OCI-LY1 (cell line): ENCODE measurements at regions not wholly inside any gene's neighbourhood (a gene's known extent, or its start where the extent isn't known, plus 50 kb on each side); places are given as distances from the start of the nearest gene placed in this dataset.

Experiments
- H2AFZ ChIP-seq: fragments of 200-600 bp; sonication (generic), shearing (Covaris generic); 2 replicates; pipeline ENCODE4 v1.6.0; 2014; ENCODE audit warnings: antibody characterized with exemption, mild to moderate bottlenecking, low read length
- H3F3A ChIP-seq: fragments of 200-600 bp; sonication (generic), shearing (Covaris generic); 2 replicates; pipeline ENCODE4 v1.6.0; 2014; ENCODE audit warnings: mild to moderate bottlenecking, antibody characterized with exemption, low read length, moderate library complexity; ENCODE audit not compliant: insufficient read depth
- H3K27ac ChIP-seq: fragments of 200-600 bp; sonication (generic); 2 replicates; pipeline ENCODE4 v1.5.1; 2014; ENCODE audit warnings: low read length, mixed run types, mild to moderate bottlenecking, low read depth; ENCODE audit not compliant: poor library complexity, severe bottlenecking
- H3K27me3 ChIP-seq: fragments of 200-600 bp; sonication (generic); 2 replicates; pipeline ENCODE4 v1.6.0; 2014; ENCODE audit warnings: antibody characterized with exemption, mild to moderate bottlenecking, low read length, moderate library complexity; ENCODE audit not compliant: insufficient read depth
- H3K36me3 ChIP-seq: fragments of 200-600 bp; sonication (generic); 2 replicates; pipeline ENCODE4 v1.6.1; 2014; ENCODE audit warnings: mild to moderate bottlenecking, antibody characterized with exemption, low read length, moderate library complexity, mixed read lengths; ENCODE audit not compliant: insufficient read depth
- H3K4me1 ChIP-seq: fragments of 200-600 bp; sonication (generic); 2 replicates; pipeline ENCODE4 v1.5.1; 2014; ENCODE audit warnings: mild to moderate bottlenecking, low read length, moderate library complexity; ENCODE audit not compliant: insufficient read depth, severe bottlenecking
- H3K4me2 ChIP-seq: fragments of 200-600 bp; sonication (generic), shearing (Covaris generic); 2 replicates; pipeline ENCODE4 v1.6.1; 2014; ENCODE audit warnings: low read length
- H3K4me3 ChIP-seq: fragments of 200-600 bp; sonication (generic); 2 replicates; pipeline ENCODE4 v1.5.1; 2014; ENCODE audit warnings: low read length, low read depth, mild to moderate bottlenecking, mixed read lengths; ENCODE audit not compliant: poor library complexity, severe bottlenecking
- H3K79me2 ChIP-seq: fragments of 200-600 bp; shearing (Covaris generic); 2 replicates; pipeline ENCODE4 v1.6.1; 2016; ENCODE audit warnings: mixed run types, low read length, mixed read lengths; ENCODE audit not compliant: insufficient read depth
- H3K9ac ChIP-seq: fragments of 200-600 bp; sonication (generic), shearing (Covaris generic); 2 replicates; pipeline ENCODE4 v1.6.1; 2014; ENCODE audit warnings: mild to moderate bottlenecking, low read length, mixed read lengths
- H3K9me2 ChIP-seq: fragments of 200-600 bp; sonication (generic), shearing (Covaris generic); 2 replicates; pipeline ENCODE4 v1.6.1; 2014; ENCODE audit warnings: low read depth, mild to moderate bottlenecking, low read length, mixed read lengths
- H3K9me3 ChIP-seq: fragments of 200-600 bp; shearing (Covaris generic); 2 replicates; pipeline ENCODE4 v1.6.1; 2014; ENCODE audit warnings: low read length, mixed read lengths
- H4K20me1 ChIP-seq: fragments of 200-600 bp; sonication (generic), shearing (Covaris generic); 2 replicates; pipeline ENCODE4 v1.6.0; 2016; ENCODE audit warnings: mild to moderate bottlenecking, low read length; ENCODE audit not compliant: insufficient read depth
- EZH2 ChIP-seq: fragments of 200-600 bp; sonication (generic), shearing (Covaris generic); IDR thresholded peaks from 2 replicates; pipeline ENCODE4 v1.8.0; 2017; ENCODE audit warnings: borderline replicate concordance, mixed run types, mild to moderate bottlenecking, antibody characterized with exemption, low read length, moderate library complexity, mixed read lengths
- TF ChIP-seq, protein P1 (sequence below): fragments of 200-600 bp; sonication (generic), shearing (Covaris generic); IDR thresholded peaks from 2 replicates; pipeline ENCODE4 v1.5.1; 2017; ENCODE audit warnings: mild to moderate bottlenecking, antibody characterized with exemption, low read length, moderate library complexity, mixed read lengths

- Histone ChIP-seq H3K79me2 (no peaks in the 10 kb centered on the region), H2AFZ (no peak overlapping the region), H3K27ac (no peak overlapping the region), H3K9ac (no peak overlapping the region), H4K20me1 (no peaks in the 10 kb centered on the region), H3F3A (no peaks in the 10 kb centered on the region), H3K4me2 (no peak overlapping the region), H3K27me3 (no peaks in the 10 kb centered on the region), H3K9me2 (no peaks in the 10 kb centered on the region), H3K4me1 (peaks cover 6% of the 10 kb centered on the region), H3K9me3 (no peaks in the 10 kb centered on the region), H3K36me3 (no peaks in the 10 kb centered on the region), H3K4me3 (no peak overlapping the region)
- TF ChIP-seq EZH2 = no peak
- TF ChIP-seq, protein P1, sequence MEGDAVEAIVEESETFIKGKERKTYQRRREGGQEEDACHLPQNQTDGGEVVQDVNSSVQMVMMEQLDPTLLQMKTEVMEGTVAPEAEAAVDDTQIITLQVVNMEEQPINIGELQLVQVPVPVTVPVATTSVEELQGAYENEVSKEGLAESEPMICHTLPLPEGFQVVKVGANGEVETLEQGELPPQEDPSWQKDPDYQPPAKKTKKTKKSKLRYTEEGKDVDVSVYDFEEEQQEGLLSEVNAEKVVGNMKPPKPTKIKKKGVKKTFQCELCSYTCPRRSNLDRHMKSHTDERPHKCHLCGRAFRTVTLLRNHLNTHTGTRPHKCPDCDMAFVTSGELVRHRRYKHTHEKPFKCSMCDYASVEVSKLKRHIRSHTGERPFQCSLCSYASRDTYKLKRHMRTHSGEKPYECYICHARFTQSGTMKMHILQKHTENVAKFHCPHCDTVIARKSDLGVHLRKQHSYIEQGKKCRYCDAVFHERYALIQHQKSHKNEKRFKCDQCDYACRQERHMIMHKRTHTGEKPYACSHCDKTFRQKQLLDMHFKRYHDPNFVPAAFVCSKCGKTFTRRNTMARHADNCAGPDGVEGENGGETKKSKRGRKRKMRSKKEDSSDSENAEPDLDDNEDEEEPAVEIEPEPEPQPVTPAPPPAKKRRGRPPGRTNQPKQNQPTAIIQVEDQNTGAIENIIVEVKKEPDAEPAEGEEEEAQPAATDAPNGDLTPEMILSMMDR = no peak
Measured at GRCh38 chr4:181043486-181043885, 1199.7 kb upstream of the TENM3 start.

- Histone ChIP-seq H3F3A (no peaks in the 10 kb centered on the region), H2AFZ (peak overlapping the region; percentile 99), H3K4me2 (no peak overlapping the region), H3K27me3 (no peaks in the 10 kb centered on the region), H3K9me2 (no peaks in the 10 kb centered on the region), H3K79me2 (no peaks in the 10 kb centered on the region), H3K36me3 (no peaks in the 10 kb centered on the region), H3K4me1 (peaks cover 6% of the 10 kb centered on the region), H3K9ac (no peak overlapping the region), H3K27ac (no peak overlapping the region), H4K20me1 (no peaks in the 10 kb centered on the region), H3K4me3 (no peak overlapping the region), H3K9me3 (no peaks in the 10 kb centered on the region)
- TF ChIP-seq EZH2 = no peak
- TF ChIP-seq, protein P1 = no peak
Measured at GRCh38 chr4:181046809-181047208, 1196.4 kb upstream of the TENM3 start.

GRCh38 chr4:181051931-181052330 is 1191.3 kb upstream of the TENM3 start:
- Histone ChIP-seq H3K9ac (no peak overlapping the region), H4K20me1 (no peaks in the 10 kb centered on the region), H3K9me3 (no peaks in the 10 kb centered on the region), H3K27me3 (no peaks in the 10 kb centered on the region), H3K79me2 (no peaks in the 10 kb centered on the region), H3K4me3 (no peak overlapping the region), H3K9me2 (no peaks in the 10 kb centered on the region), H2AFZ (no peak overlapping the region), H3K4me1 (peaks cover 2% of the 10 kb centered on the region), H3F3A (no peaks in the 10 kb centered on the region), H3K27ac (no peak overlapping the region), H3K36me3 (no peaks in the 10 kb centered on the region), H3K4me2 (no peak overlapping the region)
- TF ChIP-seq, protein P1 = no peak
- TF ChIP-seq EZH2 = no peak
